Activated CD4-positive, alpha-beta T cell treated with anti-CD3 and anti-CD28 coated beads, Interleukin-2, amount 50 U/mL, for 16 hours (primary cell): ENCODE measurements at regions not wholly inside any gene's neighbourhood (a gene's known extent, or its start where the extent isn't known, plus 50 kb on each side); places are given as distances from the start of the nearest gene placed in this dataset.

ENCODE experiments used
- DNase-seq: peaks from one replicate; pipeline ENCODE4 v3.0.0-alpha.2; 2020

- no peak for DNase-seq
Observed at GRCh38 chrX:144798972-144799371, 448.3 kb upstream of the SPANXN1 start.

GRCh38 chrX:144801786-144802185, 445.5 kb upstream of the SPANXN1 start:
- no peak for DNase-seq

GRCh38 chrX:144809025-144809424, 438.3 kb upstream of the SPANXN1 start:
- no peak for DNase-seq

- no peak for DNase-seq
Observed at GRCh38 chrX:144810539-144810938, 436.8 kb upstream of the SPANXN1 start.

- DNase-seq, result no peak
Observed at GRCh38 chrX:144819406-144819805, 427.9 kb upstream of the SPANXN1 start.

- no peak for DNase-seq
Observed at GRCh38 chrX:144840616-144841015, 406.7 kb upstream of the SPANXN1 start.

GRCh38 chrX:144849141-144849540, 398.2 kb upstream of the SPANXN1 start:
- peak; percentile 54 for DNase-seq

- no peak for DNase-seq
Observed at GRCh38 chrX:144896323-144896722, 351.0 kb upstream of the SPANXN1 start.

- DNase-seq, result no peak
Observed at GRCh38 chrX:144901521-144901920, 345.8 kb upstream of the SPANXN1 start.

GRCh38 chrX:144916785-144917184, 330.5 kb upstream of the SPANXN1 start:
- no peak for DNase-seq

GRCh38 chrX:144918936-144919335, 328.4 kb upstream of the SPANXN1 start:
- DNase-seq, result no peak

- DNase-seq, result no peak
Observed at GRCh38 chrX:144946666-144947065, 300.6 kb upstream of the SPANXN1 start.
